Skin of body (tissue), 1 donor: ENCODE measurements at regions not wholly inside any gene's neighbourhood (a gene's known extent, or its start where the extent isn't known, plus 50 kb on each side); places are given as distances from the start of the nearest gene placed in this dataset.

ENCODE experiments used
- DNase-seq: peaks from one replicate; lab custom pipeline; 2025; lab: John Stamatoyannopoulos, UW

DNA sequence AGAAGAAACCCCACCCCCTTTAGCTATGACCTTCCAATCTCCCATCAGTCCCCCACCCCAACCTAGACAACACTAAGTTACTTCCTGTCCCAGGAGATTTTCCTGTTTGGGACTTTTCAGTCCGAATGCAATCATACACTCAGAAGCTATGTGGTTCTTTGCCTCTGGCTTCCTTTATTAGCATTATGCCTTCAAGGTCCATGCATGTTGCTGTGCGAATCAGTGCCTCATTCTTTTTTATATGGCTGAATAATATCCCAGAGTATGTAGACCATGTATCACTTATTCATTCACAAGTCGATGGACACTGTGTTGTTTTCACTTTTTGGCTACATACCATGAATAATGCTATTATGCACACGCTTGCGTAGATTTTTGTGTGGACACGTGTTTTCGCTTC is 292.1 kb upstream of the HDAC4 start:
- DNase-seq = no peak

DNA sequence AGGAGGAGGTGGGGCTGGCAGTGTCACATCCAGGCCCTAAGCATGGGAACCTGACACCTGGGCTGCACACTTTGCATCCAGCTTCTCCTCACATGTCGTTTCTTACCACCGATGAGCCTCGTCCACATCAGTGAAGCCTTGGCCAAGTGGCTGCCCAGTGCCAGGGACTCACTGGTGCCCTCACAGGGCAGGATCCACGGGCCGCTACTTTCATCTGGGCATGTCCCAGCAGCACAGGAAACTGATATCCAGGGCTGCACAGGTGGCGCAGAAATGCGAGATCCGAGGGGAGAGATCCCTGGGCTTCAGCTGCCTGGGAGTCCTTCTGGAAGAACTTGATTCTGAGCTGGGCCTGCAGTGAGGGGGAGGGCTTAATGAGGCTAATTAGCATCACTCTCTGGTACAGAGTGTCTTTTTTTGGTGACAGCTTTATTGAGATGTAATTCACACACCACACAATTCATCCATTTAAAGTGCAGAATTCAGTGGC is 291.6 kb upstream of the HDAC4 start:
- DNase-seq = no peak

DNA sequence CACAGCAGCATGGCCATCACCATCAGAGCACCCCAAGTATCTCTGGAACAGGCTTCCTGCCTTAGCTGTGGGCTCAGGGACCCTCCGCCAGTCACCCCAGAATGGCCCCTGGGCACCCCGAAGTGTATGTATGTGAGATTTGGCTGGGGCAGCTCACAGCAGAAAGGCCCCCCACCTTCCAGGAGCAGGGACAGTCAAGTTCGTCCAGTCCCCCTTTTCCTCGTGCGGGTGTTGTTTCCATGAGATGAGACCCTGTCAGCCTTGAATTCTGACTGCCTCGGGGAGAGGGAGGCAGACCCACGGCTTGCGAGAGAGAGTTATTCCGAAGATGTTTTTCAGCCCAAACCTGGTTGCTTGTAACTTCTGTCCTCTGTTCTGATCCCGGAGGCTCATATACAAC is 290.9 kb upstream of the HDAC4 start:
- no peak for DNase-seq

DNA sequence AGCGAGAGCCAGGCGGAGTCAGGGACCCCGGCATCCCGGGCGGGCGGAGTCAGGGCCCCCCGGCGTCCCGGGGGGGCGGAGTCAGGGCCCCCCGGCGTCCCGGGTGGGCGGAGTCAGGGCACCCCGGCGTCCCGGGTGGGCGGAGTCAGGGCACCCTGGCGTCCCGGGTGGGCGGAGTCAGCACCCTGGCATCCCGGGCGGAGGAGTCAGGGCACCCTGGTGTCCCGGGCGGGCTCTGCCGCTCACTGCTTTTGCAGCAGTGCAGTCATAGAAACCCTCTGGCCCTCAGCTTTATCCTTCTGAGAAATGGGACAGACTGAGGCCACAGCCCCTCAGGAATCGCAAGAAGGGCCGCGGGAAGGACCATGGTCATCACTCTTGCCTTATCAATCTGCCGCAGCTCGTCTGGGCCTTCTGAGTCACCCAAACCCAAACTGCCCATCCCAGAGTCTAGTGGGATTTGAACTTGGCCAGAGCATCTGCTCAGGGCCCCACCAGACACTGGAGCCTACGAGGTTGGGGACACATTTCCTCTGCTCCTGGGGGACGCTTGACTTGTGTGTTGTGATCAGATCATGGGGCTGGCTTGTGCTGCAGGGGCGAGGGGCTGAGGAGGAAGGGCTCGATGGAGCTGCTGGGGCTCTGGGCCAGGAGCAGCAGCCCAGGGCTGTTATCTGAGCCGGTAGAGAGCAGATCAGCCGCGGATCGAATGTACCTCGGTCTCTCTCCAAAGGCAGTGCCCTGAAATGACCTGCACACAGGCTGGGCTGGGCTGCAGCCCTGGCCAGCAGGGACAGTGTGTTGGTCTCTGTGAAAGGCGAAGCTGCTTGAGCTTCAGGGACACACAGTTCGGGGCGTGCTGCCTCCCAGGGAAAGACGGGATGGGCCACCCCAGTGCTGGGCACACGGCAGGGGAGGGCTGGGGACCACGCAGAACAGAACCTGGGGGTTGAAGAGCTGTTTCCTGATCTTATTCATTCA is 290.1 kb upstream of the HDAC4 start:
- DNase-seq = no peak

DNA sequence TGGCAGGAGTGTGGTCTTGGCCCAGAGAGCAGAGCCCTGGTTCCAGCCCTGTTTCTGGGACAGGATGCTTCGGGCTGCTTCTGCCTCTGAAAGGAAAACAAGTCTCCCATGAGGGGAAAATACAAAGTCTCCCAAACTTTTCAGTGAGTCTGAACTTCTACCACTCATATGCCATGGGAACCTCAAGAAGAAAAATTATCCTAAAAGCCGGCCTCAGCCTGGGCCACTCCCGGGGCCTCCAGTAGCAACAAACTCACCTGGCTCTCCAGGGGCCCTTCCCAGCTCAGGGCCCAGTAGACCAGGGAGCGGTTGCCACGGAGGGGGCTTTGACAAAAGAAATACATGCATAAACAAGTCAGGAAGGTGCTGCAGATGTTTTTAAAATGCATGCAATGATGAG is 289.2 kb upstream of the HDAC4 start:
- DNase-seq = no peak

DNA sequence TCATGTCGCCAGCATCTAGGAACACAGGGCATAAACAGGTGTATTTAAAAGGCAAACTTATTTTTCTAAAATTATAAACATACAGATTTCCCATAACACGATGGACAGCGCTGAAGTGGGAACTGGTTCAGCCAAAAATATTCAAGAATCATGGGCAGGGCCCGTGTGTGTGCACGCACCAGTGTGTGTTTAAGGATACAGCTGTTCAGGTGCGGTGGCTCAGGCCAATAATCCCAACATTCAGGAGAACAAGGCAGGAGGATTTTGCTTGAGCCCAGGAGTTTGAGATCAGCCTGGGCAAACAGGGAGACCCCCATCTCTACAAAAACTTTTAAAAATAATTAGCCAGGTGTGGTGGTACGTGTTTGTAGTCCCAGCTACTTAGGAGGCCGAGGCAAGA is 288.6 kb upstream of the HDAC4 start:
- no peak for DNase-seq

DNA sequence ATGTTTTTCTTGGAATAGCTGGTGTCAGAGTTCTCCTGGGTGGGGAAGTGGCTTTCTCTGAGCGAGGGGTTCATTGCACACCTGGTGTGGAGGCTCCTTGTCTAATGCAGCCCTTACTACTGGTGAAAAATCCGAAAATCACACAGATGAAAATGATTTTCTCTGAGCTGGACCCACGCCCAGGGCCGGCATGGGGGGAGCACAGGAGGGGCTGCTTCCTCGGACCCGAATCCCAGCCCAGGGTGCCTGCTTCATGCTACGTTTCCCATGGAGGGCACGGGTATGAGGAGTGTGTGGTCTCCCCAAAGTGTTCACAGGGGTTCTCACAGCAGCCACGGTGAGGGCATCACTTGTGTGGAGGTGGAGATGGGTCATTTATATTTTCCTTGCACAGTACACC is 288.0 kb upstream of the HDAC4 start:
- DNase-seq = no peak

DNA sequence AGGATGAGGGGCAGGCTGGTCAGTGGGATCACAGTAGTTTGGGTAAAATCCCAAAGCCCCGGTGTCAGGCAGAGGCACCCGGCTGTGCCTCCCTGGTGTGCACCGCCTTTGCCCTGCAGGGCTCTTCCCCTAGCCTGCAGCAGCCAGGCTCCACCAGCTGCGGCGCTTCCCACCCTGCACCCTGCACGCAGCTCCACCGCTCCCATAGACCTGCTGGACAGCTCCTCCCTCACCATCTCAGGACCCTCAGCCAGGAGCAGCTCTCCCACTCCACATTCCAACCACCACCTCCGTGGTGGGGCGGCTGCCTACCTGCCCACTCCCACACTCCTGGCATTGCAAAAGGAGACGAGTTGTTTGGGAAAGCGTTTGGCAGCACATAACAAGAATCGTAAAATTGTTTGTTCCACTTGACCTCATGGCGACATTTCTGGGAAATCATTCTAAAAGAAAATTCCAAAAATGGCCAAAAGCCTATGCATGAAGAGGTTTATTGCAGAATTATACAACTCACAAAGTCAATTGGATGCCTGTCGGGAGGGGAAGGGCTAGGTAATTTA is 287.4 kb upstream of the HDAC4 start:
- no peak for DNase-seq

DNA sequence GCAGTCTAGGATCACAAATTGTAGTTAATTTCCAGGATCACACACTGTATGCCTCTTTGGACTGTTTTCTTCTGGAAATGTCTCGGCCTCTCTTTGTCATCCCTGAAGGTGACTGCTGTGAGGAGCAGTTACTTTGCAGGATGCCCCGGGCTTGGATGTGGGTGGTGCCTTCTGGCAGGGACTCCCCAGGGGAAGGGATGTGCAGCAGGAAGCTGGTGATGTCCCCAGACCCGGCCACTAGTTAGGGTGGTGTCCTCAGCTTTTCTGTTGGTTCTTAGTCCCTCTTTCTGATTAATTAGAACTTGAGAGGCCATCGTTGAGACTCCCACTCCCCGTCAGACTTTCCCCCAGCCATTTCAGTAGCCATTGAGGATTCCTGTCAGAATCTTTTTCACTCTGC is 286.6 kb upstream of the HDAC4 start:
- no peak for DNase-seq

DNA sequence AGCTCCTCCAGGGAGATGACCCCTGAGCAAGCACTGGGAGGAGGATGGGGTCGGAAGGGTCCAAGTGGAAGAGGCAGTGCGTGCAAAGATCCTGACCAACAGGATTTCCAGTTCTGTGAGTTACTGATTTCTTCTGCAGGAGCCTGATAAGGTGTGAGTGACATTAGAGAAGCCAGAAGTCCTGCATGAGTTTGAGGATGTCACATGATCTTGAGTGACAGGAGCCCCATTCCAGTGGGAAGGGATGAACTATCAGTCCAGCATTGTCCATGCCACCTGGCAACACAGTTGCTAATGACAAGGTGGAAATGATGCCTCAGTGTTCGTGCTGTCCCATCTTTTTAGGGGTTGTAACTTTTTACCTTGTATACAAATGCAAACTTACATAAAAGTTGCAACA is 285.1 kb upstream of the HDAC4 start:
- DNase-seq = no peak

DNA sequence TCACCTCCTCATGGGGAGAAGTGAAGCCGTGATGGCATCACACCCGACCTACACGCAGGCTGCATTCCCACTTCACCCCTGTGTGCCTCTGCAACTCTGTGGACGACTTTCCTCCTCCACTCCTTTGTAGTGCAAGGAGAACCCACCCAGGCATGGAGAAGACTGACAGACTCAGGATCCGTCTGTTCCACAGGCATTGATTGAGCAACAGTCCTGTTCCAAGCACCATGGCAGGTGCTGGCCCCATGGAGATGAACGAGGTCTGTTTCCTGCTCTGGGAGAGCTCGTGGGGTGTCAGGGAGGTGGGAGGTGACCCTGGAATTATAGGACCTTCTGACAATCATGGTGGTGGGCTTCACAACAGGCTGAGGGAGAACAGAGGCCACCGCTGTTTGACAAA is 284.7 kb upstream of the HDAC4 start:
- DNase-seq = no peak

DNA sequence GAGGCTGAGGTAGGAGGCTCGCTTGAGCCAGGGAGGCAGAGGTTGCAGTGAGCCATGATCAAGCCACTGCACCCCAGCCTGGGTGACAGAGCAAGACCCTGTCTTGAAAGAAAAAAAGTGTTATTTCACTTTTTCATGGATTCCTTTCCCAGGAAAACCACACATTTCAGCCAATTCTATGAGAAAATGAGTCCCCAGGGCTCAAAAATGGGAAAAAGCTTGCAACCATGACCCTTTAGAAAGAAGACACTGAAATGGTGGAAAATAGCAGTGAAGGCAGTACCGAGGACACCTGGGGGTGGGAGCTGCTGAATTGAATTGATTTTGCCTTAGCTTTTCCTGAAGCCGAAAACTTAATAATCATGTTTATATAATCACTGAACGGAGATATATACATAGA is 284.2 kb upstream of the HDAC4 start:
- DNase-seq = no peak

DNA sequence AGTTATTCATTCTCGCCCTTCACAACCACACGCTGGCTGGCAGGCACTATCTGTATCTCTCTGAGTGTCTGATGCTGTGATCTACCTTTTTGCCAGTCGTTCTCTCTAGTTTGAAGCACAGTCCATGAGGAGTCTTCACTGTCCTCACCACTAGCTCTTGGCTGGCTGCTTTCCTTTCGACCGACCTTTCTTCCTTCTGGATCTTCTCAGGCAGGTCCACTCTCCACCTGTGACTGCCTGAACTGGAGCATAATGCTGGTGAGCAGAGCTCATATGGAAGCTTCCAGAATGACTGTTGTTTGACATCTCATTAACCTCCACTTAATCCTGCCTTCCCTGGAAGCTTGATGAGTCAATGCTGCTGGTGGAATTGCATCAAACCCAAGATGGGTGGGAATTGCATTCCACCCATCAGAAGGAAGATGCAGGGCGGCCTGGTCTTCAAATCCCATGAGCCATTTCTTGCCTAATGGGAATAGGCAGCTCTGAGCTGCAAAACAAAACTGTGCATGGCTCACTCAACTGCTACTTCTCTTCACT is 283.5 kb upstream of the HDAC4 start:
- DNase-seq = no peak

DNA sequence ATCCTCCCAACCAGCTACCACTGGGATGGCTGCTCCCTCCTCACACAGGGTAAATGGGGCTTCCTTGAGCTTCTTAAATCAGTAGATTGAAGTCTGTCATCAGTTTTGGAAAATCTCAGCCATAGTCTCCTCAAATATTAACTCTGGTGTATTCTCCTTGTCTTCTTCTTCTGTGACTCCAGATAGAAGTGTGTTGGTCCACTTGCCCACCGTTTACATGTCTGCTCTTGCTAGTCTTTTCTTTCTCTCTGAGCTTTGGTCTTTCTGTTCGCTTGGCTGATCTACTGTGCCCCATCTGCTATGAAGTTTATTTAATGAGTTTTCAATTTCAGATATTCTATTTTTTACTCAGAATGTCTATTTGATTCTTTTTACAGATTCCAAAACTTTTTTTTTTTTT is 281.7 kb upstream of the HDAC4 start:
- no peak for DNase-seq

DNA sequence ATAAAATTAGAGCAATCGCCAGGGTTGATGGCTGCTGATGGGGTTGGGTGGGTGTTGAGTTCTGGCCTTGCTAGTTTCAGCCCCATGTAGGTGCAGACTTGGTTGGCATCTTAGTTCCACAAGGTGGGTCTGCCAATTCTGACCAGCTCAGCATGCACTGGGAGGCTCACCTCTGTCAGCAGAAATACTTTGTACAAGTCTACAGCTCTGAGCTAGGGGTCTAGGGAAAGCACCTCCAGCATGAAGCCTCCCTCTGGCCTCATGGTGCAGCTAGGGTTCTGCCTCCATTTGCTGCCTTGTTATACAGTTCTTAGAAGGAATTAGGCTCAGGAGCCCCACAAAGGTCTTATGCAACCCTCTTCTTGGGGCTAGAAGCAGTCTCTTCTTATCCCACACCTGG is 278.9 kb upstream of the HDAC4 start:
- DNase-seq = no peak

DNA sequence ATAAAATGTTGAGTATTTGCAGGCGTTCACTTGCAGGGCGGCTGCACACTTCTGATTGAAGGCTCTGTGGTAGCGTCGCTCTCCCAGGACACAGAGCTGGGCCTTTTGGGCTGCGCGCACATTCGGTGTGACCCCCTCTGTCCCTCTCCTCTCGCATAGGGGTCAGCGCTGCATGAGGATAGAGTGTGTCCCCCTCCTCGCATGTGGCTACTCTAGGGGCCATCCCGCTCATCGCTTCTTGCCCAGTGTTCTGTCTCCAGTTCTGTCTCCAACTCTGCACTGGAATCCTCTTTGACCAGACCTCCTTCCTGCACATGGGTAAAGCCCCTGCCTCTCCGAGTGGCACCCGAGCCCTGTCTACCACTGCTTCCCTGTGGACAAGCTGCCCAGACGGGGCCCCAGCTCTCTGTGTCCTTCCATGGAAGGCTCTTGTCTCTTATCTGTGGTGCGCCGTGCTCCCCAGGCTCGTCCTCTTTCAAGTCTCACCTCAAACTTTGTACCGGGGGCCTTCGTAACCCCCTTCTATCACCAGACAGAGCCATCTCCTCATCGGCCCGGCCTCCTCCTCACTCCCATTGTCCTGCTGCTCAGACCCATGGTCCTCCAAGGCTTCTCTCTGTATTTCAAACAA is 278.0 kb upstream of the HDAC4 start:
- DNase-seq = no peak

DNA sequence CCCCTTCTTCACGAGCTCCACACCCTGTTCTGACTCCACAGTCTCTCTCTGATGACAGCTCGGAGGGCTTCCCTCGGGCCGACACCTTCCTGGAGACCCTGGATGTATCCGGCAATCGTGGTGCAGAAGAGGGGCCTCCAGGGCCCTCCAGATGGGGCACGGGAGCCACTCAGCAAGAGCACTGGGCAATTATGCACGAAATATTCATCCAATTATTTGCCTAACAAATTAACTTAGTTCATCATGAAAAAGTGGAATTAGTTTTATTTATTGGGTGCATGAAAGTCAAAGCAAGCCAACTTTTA is 277.3 kb upstream of the HDAC4 start:
- DNase-seq = no peak

DNA sequence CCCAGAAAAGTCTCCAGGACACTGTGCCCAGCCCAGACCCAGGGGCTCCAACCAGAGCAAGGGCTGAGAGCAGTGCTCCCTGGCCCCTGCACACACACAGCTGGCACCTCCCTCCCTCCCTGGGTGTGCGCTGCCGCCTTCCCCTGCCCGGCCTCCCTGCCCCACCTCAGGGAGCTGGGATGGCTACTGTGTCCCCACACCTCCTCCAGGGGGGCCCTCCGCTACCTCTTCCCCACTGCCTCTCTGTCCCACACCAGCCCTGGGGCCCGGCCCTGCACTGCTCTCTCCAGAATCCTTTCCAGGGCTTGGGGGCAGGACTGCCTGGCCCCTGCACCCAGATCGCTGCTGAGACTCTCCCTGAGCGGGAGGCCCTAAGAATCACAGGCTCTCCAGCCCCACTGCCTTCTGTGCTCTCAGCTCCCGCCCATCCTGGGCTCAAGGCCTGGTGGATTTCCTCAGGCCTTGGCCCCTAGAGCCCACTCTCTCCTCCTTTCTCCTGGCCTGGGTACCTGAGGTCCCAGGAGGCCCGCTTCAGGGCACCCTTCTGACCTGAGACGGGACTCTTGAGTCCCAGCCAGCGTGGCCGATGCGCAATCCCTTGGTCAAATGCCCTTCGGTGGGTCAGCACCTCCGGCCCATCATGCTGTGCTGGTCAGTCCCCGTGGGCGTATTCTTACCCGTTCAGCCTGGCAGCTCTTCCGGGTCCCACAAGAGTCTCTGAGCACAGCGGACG is 276.8 kb upstream of the HDAC4 start:
- no peak for DNase-seq

DNA sequence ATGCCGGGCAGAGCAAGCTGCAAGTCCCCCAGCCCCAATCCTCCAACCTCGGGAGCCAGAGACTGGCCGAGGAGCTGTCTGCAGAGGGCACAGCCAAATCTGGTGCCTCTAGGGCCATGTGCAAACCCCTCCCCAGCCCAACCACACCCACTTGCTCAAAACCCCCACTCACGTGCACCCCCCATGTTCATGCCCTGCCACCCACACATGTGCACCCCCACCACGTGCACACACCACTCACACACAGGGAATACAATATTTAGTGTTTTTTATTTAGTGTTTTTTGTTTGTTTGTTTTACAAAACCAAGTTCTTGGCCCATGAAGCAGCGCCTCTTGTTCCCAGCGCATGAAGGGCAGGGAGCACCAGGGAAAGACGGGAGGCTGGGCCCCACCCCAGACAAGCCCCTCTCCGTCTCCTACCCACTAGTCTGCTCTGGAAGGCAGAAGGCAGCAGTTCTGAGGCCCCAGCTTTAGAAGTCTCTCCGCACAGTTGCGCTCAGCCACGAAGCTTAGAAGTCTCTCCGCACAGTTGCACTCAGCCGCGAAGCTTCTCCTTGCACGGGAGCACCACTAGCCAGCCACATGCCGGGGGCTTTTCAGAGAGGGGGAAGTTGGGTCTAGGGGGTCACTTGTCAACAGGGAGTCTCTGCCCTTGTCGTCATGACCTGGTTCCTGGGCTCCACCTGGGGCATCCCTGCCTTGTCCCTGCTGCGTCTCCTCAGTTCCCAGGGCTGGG is 276.1 kb upstream of the HDAC4 start:
- no peak for DNase-seq

DNA sequence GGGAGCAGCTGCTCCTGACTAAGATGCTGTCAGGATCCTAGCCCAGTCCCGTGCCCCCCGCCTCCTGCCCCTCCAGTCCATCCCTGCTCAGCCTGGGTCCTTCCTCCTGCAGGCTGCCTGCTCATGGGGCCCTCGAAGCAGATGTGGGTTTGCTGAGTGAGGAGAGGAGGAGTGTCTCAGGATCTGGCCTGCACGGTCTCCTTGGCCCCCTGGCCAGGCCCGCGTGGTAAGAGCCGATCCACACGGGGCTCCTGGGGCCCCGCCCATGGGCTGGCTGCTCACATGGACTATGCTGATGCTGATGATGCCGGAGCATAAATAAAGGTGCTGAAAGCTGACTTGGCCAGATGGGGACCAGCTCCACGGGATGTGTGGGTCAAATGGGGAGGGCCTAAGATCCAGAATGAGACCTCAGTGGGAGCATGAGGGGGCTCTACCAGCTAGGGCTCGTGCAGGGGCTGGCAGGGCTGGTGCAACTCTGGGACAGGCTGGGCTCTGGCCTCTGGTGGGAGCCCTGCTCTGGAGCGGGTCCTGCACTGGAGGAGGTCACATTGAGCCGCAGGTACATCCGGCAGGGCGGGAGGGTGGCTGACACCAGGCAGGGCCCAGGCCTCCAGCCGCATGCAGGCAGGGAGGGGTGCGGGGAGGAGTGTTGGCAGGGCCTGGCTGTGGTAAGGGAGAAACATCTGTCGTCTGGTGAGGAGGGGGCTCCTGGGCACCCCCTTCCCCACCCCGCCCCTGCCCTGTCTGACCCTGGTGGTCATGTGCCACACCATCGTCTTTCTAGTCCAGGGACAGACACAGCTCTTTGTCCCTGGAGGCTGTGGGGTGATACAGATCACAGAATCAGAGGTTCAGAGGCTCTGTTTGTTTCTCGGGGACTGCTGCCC is 275.3 kb upstream of the HDAC4 start:
- DNase-seq = no peak
